HG03159 (cell line): ENCODE measurements at regions not wholly inside any gene's neighbourhood (a gene's known extent, or its start where the extent isn't known, plus 50 kb on each side); places are given as distances from the start of the nearest gene placed in this dataset.
A peak's percentile ranks its signal among the peaks of the same experiment; 100 is the strongest.

Source experiments
- ATAC-seq: cut with Tn5 transposase; IDR thresholded peaks from one replicate; pipeline ENCODE4 v1.9.1; 2021; ENCODE audit warnings: mild to moderate bottlenecking, moderate library complexity; ENCODE audit not compliant: unreplicated experiment

DNA sequence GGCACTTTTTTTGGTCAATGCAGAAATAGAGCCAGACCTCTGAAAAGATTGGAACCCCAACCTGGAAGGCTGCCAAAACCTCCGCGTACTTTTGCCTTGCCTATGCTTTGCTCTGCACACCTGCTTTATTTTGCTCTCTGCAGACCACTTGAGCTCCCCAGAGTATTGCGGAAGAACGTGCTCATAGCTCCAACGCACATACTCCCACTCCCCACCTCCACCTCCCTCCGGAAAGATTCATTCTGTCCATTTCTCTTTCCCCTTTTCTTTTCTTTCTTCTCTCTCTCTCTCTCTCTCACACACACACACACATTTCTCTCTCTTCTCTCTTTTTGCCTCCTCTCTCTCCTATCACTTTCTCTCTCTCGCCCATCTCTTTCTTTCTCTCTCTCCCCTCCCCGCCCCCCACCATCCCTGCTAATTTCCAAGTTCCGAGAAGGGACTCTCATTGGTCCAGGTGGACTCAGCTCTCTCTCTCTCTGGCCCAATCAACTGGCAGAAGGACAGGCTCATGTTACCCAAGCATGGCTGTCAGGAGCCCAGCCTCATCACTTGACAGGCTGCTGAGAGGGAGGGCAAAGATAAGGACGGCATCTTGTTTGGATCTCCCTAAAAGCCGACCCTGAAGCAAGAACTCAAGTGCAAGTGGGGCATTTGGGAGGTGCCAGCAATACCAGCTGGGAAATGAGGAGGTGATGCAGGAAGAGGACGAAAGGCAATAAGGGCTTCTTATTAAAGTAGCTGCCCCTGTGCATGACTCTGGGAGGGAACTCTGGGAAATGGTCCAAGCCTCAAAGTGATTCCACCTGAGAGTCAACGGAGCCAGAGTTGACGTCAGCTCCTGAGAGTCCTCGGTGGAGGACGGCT, 246.1 kb downstream of the LY86 start:
- no peak for ATAC-seq

DNA sequence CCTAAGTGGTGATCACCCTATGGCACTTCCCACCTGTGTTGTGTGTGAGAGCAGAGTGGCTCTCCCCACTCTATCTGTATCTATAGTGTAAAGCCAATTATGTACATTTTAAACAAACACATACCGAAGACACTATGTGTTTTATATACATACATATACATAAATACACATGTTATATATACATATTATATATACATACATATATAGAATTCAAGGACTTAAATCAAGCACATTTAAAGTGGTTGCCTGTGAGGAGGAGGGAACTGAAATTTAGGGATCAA, 246.6 kb downstream of the LY86 start:
- ATAC-seq: no peak

DNA sequence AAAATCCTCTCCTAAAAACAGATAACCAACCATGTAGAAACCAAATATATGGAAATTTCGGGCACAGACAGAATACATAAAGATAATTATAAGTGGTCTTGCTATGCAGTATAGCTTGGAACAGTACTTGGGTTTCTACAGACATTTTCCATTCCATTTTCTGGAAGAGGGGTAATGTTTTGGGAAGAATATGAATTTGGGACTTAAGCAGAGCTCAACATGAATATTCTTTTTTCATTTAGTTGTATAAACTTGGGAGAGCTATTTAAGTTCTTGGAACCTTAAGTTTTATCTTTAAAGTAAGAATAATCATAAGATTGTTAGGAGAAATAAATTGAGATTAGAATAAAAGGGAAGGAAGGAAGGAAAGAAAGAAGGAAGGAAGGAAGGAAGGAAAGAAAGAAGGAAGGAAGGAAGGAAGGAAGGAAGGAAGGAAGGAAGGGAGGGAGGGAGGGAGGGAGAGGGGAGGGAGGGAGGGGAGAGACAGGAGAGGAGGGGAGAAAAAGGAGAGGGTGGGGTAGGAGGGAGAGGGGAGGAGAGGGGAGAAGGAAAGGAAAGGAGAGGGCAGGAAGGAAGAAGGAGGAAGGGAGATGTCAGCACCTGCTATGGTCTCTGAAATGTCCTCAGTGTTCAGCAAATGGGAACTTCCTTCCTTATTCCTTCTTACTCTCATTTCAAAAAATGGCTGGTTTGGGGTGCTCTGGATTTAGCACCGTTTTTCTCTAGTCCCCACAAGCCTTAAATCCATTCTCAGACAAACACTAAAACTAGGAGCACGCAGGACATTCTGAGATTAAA, 248.3 kb downstream of the LY86 start:
- ATAC-seq: no peak

DNA sequence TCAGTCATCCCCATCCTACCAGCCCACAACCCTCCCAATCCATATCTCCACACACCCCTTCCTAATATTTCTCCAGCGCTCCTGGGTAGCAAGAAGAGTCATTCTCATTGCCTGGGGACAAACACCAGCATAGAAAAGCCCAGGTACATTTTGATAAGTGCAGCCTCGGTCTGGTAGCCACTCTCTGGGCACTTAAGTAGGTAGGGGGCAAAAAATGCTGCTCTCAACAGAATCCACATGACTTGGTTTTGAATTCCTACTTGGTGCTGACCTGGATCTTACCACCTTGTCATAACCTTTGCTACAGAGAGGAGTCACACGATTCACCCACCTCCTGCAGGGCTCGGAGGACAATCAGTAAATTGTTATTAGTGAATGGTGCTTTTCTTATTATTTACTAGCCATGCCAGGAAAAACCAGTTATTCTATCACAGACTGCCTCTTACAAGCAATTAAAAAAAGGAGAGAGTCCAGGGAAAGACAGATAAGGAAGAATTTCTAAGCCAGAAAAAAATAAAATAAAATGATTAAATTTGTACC, 249.1 kb downstream of the LY86 start:
- no peak for ATAC-seq

DNA sequence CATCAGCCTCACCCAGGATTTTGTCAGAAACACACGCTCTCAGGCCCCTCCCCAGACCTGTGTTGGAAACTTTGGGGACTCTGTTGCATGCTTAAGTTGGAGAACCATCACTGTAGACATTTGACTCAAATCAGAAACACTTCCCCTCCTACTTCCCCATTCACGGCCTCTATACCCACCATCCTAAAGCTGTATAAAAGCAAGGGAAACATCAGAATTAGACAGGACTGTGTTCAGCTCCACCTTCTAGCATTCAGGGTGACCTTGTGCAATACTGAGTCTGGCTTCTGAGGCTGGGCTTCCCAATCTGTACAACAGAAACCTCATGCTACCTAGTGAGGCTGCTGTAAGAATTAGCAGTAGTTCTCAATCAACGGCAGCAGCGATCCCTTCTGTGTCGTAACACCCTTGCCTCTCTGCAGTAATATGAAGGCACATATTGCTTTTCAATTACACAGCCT, 252.3 kb downstream of the LY86 start:
- peak; percentile 79 for ATAC-seq

DNA sequence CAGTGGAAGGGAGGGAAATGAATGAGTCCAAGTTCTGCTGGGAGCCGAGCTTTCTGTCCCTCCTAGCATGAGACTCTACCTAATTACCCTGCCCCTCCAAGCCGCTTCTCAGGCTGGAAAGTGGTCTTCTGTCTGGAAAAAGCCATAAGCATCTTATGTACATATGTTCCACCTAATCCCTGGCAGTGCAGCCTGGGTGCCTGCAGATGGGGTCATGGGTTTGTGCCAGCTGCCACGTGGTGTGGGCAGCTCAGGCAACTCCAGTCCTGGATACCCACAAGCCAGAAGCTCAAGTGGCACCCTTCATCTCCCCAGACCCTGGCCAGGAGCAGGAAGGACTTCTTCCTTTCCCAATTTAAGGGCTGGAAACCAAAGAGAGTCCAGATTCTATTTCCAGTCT, 253.1 kb downstream of the LY86 start:
- ATAC-seq: no peak

DNA sequence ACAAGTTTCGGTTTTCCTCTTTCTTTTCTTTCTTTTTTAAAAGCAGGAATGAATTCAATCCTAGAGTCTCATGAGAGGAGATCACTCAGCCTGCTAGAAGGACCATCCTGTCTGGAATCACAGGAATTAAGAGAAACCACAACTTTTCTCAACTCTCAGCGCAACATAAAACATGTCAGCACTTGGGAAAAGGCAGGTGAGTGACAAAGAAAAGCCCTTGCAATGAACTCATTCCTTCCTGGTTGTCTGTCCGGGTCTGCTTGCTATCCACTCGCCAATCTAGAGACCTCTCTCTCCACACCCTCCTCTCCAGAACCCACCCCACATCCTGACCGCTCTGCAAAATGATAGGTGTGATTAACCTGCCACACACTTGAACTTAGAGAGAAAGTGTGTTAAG, 253.8 kb downstream of the LY86 start:
- no peak for ATAC-seq

DNA sequence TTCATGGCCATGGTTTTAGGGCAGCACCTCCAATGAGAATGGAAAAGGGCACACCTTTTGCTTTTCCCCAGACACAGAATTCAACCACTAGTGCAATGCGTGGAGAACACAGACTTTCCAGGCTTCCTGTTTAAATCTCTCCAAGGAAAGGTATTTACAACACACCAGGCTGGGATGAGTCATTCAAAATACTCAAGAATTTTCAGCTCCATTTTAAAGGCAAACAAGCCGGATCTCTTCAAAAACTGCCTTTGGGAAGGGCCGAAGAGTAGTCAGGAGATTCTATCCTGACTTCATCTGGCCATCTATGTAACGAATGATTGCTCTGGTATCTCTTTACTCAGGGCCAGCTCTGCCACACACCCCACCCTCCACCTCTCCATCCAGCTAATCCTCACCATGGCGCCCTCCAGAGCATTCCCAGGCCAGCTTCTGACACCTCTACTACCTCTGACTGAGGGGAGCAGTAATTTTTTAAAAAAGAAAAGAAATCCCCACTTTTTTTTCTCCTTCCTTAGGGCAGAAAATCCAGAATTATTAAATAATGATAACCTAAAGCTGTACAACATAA, 254.6 kb downstream of the LY86 start:
- ATAC-seq: no peak

DNA sequence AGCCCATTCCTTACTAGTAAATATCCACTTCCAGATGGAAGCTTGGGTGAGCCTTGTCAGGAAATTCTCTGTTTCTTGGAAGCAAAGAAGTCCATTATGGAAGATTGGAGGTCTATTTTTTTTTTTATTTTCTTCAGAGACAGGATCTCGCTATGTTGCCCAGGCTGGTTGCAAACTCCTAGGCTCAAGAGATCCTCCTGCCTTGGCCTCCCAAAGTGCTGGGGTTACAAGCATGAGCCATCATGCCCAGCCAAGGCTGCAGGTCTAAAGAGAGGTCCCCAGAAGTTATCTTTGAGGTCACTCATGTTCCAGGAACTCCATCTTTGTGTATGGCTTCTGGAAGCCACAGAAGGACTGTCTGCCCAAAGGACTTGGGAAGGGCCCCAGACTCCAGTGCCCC, 255.3 kb downstream of the LY86 start:
- no peak for ATAC-seq

DNA sequence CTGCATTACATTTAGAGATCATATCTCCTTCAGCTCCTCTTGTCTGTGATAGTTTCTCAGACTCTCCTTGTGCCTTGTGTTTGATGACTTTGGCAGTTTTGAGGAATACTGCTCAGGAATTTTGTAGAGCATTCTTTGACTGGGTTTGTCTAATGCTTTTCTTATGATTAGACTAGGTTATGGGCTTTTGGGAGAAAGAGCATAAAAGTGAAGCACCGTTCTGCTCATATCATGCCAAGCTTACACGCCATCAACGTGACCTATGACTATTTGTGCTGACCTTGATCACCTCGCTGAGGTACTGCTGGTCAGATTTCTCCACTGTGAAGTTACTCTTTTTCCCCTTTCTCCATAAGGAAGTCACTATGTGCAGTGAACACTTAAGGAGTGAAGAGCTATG, 256.0 kb downstream of the LY86 start:
- ATAC-seq: no peak

DNA sequence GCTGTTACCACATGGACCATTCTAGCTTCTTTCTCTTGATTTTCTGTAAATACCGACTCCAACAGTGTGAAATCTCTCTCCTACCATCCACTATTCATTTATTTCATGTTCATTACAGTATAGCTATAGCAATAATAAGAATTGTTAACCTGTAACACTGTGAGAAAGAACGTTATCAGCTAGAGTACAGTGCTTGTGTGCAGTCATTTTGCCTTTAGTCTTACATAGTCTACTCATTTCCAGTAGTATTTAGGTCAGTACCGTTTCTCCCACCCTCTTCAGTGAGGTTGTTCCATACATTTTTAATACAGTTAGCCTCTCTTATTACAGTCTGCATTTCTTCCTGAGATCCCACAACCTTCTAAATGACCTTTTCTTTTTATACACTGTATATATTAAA, 257.1 kb downstream of the LY86 start:
- ATAC-seq: no peak

DNA sequence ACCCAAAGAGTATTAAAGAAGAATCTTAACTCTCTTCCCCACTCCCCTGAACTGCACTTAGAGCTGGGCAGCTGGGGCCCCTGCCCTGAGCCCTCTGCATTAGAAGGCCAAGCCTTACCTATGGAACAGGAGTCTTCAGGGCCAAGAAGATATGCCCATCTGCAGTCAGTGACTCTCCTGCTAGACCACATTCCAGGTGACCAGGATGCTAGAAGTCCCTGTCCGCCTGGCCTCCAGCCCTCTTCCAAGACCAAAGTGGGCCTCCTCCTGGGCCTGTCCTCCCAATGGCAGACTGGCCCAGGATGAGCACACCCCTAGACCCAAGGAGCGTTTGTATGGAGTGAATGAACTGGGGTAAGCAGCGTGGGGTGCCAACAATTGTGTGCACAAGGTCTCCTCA, 259.1 kb downstream of the LY86 start:
- ATAC-seq: no peak

DNA sequence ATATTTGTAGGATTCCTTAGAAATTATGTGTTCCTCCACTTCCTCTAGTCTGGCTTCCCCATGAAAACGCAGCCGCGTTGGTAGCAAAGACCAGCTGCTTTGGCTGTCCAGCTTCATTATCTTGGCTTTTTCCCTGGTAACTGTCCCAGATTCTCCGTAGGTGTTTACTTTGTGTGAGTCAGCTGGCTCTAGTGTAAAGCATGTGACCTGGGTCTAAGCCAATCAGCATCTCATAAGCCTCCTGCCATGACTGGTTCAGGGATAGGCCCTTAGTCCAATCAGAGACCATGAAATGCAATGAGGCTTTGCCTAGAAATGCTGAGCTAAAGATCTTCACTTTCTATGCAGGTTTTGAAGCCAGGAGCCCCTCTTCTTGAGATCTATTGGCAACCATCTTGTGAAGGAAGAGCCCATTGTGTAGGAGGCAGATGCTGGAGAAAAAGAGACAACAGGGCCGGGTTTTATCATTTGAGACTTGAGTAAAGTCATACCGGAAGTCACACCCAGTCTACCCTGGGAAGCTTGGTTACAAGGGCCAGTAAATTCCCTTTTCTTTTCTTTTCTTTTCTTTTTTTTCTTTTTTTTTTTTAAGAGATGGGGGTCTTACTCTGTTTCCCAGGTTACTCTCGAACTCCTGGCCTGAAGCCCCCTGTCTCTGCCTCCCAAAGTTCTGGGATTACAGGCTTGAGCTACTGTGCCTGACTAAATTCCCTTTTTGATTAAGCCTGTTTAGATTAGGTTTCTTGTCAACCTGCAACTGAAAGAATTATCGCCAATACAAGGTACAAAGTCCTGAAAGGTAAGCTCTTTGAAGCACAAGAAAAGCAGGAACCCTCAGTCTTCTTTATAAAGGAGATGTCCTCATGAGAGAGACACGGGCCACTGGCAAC, 256.5 kb upstream of the RREB1 start:
- ATAC-seq: no peak

DNA sequence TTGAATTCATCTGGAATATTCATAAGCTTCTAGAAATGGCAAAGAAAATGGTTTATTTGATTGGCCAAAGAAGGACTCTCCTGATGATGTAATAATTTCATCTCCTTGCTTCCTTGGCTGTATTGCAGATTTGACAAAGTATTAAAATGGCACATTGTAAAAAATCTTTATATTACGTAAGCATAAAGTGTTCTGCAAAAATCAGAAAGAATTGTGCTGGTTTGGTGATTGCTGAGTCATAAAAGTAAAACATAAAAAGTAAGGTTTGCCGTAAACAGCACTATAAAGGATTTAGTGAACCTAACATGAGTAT, 255.9 kb upstream of the RREB1 start:
- ATAC-seq: no peak

DNA sequence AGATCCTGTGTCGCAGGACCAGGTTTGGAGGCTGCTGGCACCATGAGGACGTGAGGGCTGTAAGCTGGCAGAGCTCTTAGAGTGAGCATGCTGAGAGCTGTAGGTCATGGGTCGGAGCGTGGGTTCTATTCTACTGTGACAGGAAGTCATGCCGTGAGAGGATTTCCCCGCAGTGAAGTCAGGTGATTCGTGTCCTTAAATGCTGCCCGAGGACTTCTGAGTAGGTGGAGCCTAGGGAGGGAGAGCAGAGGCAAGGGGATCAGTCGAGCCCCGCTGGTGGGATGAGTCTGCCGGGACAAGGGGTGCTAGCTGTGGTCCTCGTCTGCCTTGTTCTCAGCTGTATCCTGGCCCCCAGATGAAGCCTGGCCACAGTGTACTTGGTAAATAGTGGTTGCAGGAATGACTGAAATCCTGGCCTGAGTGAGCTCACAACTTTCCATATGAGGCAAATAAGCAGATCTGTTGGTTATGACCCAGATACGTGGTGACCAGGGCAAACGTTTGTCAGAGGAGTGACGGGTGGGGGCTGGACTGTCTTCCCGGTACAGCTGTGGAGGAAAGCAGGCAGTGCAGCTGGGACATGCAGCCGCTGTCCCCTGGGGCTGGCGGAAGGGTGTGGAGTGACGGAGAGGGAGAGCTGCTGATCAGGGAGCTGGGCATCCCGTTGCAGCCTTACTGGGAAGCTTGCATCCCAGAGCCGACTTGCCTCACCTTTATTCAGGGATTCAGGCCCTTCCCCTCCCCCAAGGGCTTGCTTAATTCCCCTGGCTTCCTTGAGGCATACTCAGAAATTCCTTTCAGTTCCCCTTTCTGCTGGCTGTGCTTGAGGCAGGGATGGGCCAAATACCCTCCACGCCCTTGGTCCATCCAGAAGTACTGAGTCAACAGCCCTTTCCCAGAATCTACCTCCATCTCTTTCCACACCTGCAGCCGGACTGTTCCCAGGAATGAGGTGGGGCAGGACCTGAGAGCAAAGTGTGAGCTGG, 250.9 kb upstream of the RREB1 start:
- ATAC-seq: peak; percentile 58

DNA sequence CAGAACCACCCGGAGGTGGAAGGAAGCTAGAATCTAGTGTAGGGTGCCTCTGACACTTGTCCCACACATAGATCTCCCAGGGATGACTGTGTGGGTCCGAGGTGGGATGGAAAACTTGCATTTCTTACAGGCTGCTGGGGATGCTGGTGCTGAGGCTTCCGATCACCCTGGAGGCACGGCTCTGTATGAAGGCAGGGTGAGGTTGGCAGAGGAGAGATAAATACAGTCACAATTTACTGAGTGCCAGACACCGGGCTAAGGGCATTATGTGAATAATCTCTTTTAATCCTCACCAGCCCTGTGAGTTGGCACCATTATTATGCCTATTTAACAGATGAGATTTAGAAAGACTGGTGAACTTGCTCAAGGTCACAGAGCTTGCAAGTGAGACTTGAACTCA, 250.2 kb upstream of the RREB1 start:
- ATAC-seq: no peak

DNA sequence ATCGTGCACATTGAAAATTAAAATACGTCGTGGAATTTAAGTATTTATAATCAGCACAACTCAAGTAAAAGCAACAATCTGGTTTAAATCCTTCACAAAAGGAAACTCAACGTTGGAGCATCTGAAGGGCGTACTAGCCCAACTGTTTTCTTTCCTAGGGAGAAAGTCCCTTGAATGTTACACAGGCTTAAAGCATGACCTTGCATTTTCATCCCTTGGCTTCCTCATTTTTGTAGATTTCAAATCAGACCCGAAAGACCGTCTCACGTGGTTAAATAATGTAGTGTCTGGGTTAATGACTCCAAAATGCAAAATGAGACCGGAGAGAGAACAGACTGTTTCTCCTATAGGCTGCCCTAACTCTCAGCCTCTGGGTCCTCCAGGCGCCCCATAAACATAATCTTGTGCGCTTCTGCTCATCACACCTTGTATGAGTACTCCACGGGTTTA, 249.2 kb upstream of the RREB1 start:
- no peak for ATAC-seq

DNA sequence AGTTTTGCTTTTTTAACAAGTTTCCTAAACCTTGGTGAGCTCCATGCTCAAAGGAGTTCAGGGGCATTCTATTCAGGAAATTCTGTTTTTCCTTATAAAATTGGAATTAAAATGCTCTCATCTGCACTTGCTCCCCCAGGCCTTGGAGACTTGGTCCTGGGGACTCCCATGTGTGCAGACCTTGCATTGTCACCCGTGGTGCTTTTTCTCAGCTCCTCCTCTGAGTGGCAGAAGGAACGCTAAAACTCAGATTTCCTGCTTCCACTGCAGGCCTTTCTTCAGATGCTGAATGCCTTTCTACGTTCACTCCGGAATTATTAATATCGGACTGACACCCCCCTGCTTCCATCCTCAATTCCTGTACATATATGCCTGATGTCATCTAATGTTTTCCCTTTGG, 248.7 kb upstream of the RREB1 start:
- ATAC-seq: no peak

DNA sequence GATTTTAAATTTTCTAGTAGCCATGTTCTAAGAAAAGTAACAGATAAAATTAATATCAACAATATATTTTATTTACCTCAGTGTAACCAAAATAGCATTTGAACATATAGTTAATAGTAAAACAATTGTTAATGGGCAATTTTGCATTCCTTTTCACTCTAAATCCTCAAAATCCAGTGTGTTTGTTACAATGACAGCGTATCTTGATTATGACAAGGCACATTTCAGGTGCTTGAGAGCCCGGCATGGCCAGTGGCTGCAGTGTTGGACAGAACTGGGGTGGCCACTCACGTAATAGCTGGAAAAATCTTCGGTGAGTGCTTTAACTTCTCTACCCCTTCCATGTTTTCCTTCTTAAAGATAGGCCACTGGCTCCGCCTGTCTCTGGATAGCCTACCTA, 248.0 kb upstream of the RREB1 start:
- no peak for ATAC-seq

DNA sequence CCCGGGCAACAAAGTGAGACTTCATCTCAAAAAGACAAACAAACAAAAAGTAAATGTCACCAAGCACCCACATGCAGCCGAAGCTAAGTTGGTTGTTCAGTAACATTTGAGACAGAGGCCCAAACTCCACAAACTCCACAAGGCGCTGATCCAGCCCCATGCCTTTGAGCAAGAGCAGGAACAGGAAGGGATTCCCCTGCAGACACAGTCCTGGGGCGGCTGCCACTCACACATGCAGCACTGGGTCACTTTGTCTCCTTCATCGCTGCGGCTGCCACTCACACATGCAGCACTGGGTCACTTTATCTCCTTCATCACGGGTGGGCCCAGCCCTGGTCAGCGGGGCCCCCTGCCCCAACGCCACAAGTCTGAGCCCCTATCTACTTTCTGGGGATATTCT, 246.9 kb upstream of the RREB1 start:
- no peak for ATAC-seq
